Hepatocyte (in vitro differentiated cells): ENCODE measurements at regions not wholly inside any gene's neighbourhood (a gene's known extent, or its start where the extent isn't known, plus 50 kb on each side); places are given as distances from the start of the nearest gene placed in this dataset.

ENCODE experiments used
- CTCF ChIP-seq: fragments of 200-600 bp; sonication (generic); IDR thresholded peaks from 2 replicates; pipeline ENCODE4 v1.5.1; 2016; ENCODE audit warnings: antibody characterized with exemption, mild to moderate bottlenecking; ENCODE audit not compliant: poor library complexity
- EZH2phosphoT487 ChIP-seq: fragments of 200-600 bp; sonication (generic); IDR thresholded peaks from one replicate; pipeline ENCODE4 v1.6.1; 2018; ENCODE audit warnings: antibody characterized with exemption, mild to moderate bottlenecking, low read depth, moderate library complexity; ENCODE audit not compliant: unreplicated experiment, severe bottlenecking

- TF ChIP-seq CTCF, result no peak
- TF ChIP-seq EZH2phosphoT487, result no peak
Measured at GRCh38 chr13:111595276-111595675, 274.8 kb downstream of the TEX29 start.
